ENCODE measurements at regions not wholly inside any gene's neighbourhood (a gene's known extent, or its start where the extent isn't known, plus 50 kb on each side); places are given as distances from the start of the nearest gene placed in this dataset.
"Not testable (repeated sequence)": the region's sequence is repeated elsewhere in the genome, so short reads cannot be mapped to it uniquely, and the experiment has no call there.

- Histone ChIP-seq H3K4me3 (no peak overlapping the region), H3K27ac (no peak overlapping the region), H3K27me3 (no peaks in the 10 kb centered on the region), H3K9me3 (no peaks in the 10 kb centered on the region), H3K4me1 (no peaks in the 10 kb centered on the region), H3K36me3 (no peaks in the 10 kb centered on the region)
- TF ChIP-seq EP300 (IDR thresholded peaks at IDR 0.05) = no peak
- no peak for TF ChIP-seq POLR2AphosphoS5 (IDR thresholded peaks at IDR 0.05)
- intact Hi-C loops (cut with DNase I) = no loop called here
- 67 to 72% methylated on average over 1 of the region's 1 CpG for WGBS, 2 donors
- no peak for DNase-seq
These were observed 682.8 kb upstream of the NRP1 start for GRCh38 chr10:34017281-34017680.

- no peak for DNase-seq
- Histone ChIP-seq H3K27ac (no peak overlapping the region), H3K36me3 (no peaks in the 10 kb centered on the region), H3K4me3 (no peak overlapping the region), H3K4me1 (no peaks in the 10 kb centered on the region), H3K9me3 (no peaks in the 10 kb centered on the region), H3K27me3 (no peaks in the 10 kb centered on the region)
- intact Hi-C loops (cut with DNase I) = no loop called here
- 91 to 94% methylated on average over 2 of the region's 2 CpGs for WGBS, 2 donors
- TF ChIP-seq CTCF (IDR thresholded peaks at IDR 0.05) = no peak
- TF ChIP-seq POLR2AphosphoS5 (IDR thresholded peaks at IDR 0.05) = no peak
- TF ChIP-seq EP300 (IDR thresholded peaks at IDR 0.05) = no peak
- no peak for TF ChIP-seq POLR2A (IDR thresholded peaks at IDR 0.05)
These were observed 682.1 kb upstream of the NRP1 start for GRCh38 chr10:34016576-34016975.

GRCh38 chr10:34015700-34016099 is 681.2 kb upstream of the NRP1 start:
- no peak for TF ChIP-seq CTCF (IDR thresholded peaks at IDR 0.05)
- TF ChIP-seq POLR2A (IDR thresholded peaks at IDR 0.05) = no peak
- no peak for TF ChIP-seq POLR2AphosphoS5 (IDR thresholded peaks at IDR 0.05)
- no peak for TF ChIP-seq EP300 (IDR thresholded peaks at IDR 0.05)
- Histone ChIP-seq H3K9me3 (no peaks in the 10 kb centered on the region), H3K36me3 (no peaks in the 10 kb centered on the region), H3K27me3 (no peaks in the 10 kb centered on the region), H3K27ac (no peak overlapping the region), H3K4me1 (no peaks in the 10 kb centered on the region), H3K4me3 (no peak overlapping the region)
- 91 to 92% methylated on average over 2 of the region's 2 CpGs for WGBS, 2 donors
- DNase-seq = no peak
- intact Hi-C loops (cut with DNase I) = no loop called here

GRCh38 chr10:34013235-34013634 is 678.8 kb upstream of the NRP1 start:
- H3K4me1 ChIP-seq = no peaks in the 10 kb centered on the region
- intact Hi-C loops (cut with DNase I) = no loop called here

GRCh38 chr10:34010891-34011290 is 676.4 kb upstream of the NRP1 start:
- 52 to 79% methylated on average over 2 of the region's 2 CpGs for WGBS, 2 donors
- DNase-seq = no peak
- TF ChIP-seq POLR2AphosphoS5 (IDR thresholded peaks at IDR 0.05) (no peak), EP300 (IDR thresholded peaks at IDR 0.05) (no peak), POLR2A (IDR thresholded peaks at IDR 0.05) (no peak), CTCF (IDR thresholded peaks at IDR 0.05) (no peak)
- Histone ChIP-seq H3K4me3 (no peak overlapping the region), H3K4me1 (no peaks in the 10 kb centered on the region), H3K36me3 (no peaks in the 10 kb centered on the region), H3K27ac (no peak overlapping the region), H3K9me3 (no peaks in the 10 kb centered on the region), H3K27me3 (no peaks in the 10 kb centered on the region)
- intact Hi-C loops (cut with DNase I) = no loop called here

More at GRCh38 chr10:34013235-34013634, 678.8 kb upstream of the NRP1 start:
- H3K36me3 ChIP-seq = no peaks in the 10 kb centered on the region
- 90 to 92% methylated on average over 2 of the region's 2 CpGs for WGBS, 2 donors
- no peaks in the 10 kb centered on the region for H3K27me3 ChIP-seq
- no peak for DNase-seq
- no peak overlapping the region for H3K4me3 ChIP-seq
- no peaks in the 10 kb centered on the region for H3K9me3 ChIP-seq
- TF ChIP-seq CTCF (IDR thresholded peaks at IDR 0.05) (no peak), EP300 (IDR thresholded peaks at IDR 0.05) (no peak), POLR2AphosphoS5 (IDR thresholded peaks at IDR 0.05) (no peak), POLR2A (IDR thresholded peaks at IDR 0.05) (no peak)
- no peak overlapping the region for H3K27ac ChIP-seq

- H3K4me1 ChIP-seq; intact Hi-C loops (cut with DNase I); H3K36me3 ChIP-seq; H3K27ac ChIP-seq; H3K9me3 ChIP-seq; H3K4me3 ChIP-seq; DNase-seq; H3K27me3 ChIP-seq: not testable (repeated sequence)
- WGBS, 2 donors = 43 to 77% methylated on average over 1 of the region's 1 CpG
These were observed 675.8 kb upstream of the NRP1 start for GRCh38 chr10:34010228-34010627.

Measured in sigmoid colon (tissue), 6 donors.